WTC11 (cell line): ENCODE measurements at regions not wholly inside any gene's neighbourhood (a gene's known extent, or its start where the extent isn't known, plus 50 kb on each side); places are given as distances from the start of the nearest gene placed in this dataset.
A peak's percentile ranks its signal among the peaks of the same experiment; 100 is the strongest.

Experiments used
- ATAC-seq: fragments of 200-7000 bp; cut with Tn5 transposase; 2 replicates; pipeline ENCODE4 v1.10.0; 2021; ENCODE audit warnings: mild to moderate bottlenecking, moderate library complexity
- CTCF ChIA-PET: fragments of 300-600 bp; sonication (Branson Sonifier 250); formaldehyde crosslinking; loops from one replicate; lab custom pipeline; 2021; ENCODE audit warnings: antibody characterized with exemption; lab: Charles Lee
- POLR2A ChIA-PET: fragments of 350-600 bp; sonication (Branson Sonifier 250); formaldehyde crosslinking; loops from one replicate; lab custom pipeline; 2021; ENCODE audit warnings: antibody characterized with exemption; lab: Charles Lee
- DNase-seq: peaks from one replicate; pipeline ENCODE4 v3.0.0; 2021; ENCODE audit warnings: low spot score
- H3K27ac Mint-ChIP-seq: 2 replicates; pipeline ENCODE4 v1.8.0; 2021; ENCODE audit warnings: mixed read lengths
- H3K27me3 Mint-ChIP-seq: 2 replicates; pipeline ENCODE4 v1.8.0; 2021; ENCODE audit warnings: low read depth, mild to moderate bottlenecking, moderate library complexity, mixed read lengths
- H3K36me3 Mint-ChIP-seq: 2 replicates; pipeline ENCODE4 v1.8.0; 2021; ENCODE audit warnings: mixed read lengths
- H3K4me1 Mint-ChIP-seq: 2 replicates; pipeline ENCODE4 v1.8.0; 2022; ENCODE audit warnings: mixed read lengths
- H3K4me3 Mint-ChIP-seq: 2 replicates; pipeline ENCODE4 v1.8.0; 2021; ENCODE audit warnings: mild to moderate bottlenecking, moderate library complexity, mixed read lengths
- H3K9me3 Mint-ChIP-seq: 2 replicates; pipeline ENCODE4 v1.8.0; 2021; ENCODE audit warnings: mixed read lengths
- ARID4B ChIP-seq: sonication (generic); formaldehyde crosslinking; IDR thresholded peaks from 2 replicates; pipeline ENCODE4 v1.8.0; 2023; ENCODE audit warnings: missing genetic modification reagents, mild to moderate bottlenecking, borderline replicate concordance
- ATF2 ChIP-seq: sonication (generic); formaldehyde crosslinking; IDR thresholded peaks from 2 replicates; pipeline ENCODE4 v1.8.1; 2022; ENCODE audit warnings: low read depth, missing genetic modification reagents, borderline replicate concordance
- CBFB ChIP-seq: sonication (generic); formaldehyde crosslinking; IDR thresholded peaks from 2 replicates; pipeline ENCODE4 v1.8.1; 2022; ENCODE audit warnings: mild to moderate bottlenecking, low read depth, missing genetic modification reagents
- ELF4 ChIP-seq: sonication (generic); formaldehyde crosslinking; IDR thresholded peaks from 2 replicates; pipeline ENCODE4 v1.8.1; 2022; ENCODE audit warnings: low read depth, mild to moderate bottlenecking, moderate library complexity, missing genetic modification reagents
- FOXJ3 ChIP-seq: sonication (generic); formaldehyde crosslinking; IDR thresholded peaks from 2 replicates; pipeline ENCODE4 v1.9.0; 2021; ENCODE audit warnings: missing genetic modification reagents, mild to moderate bottlenecking, borderline replicate concordance
- FOXP1 ChIP-seq: sonication (generic); formaldehyde crosslinking; IDR thresholded peaks from 2 replicates; pipeline ENCODE4 v1.8.0; 2022; ENCODE audit warnings: missing genetic modification reagents, mild to moderate bottlenecking, moderate library complexity, borderline replicate concordance
- GRHL2 ChIP-seq: fragments of 250-450 bp; sonication (Bioruptor Pico); IDR thresholded peaks from 2 replicates; pipeline ENCODE4 v1.8.0; 2022; ENCODE audit warnings: mild to moderate bottlenecking, moderate library complexity; ENCODE audit not compliant: insufficient replicate concordance, severe bottlenecking
- HMGA2 ChIP-seq: fragments of 250-450 bp; sonication (Bioruptor Pico); IDR thresholded peaks from 2 replicates; pipeline ENCODE4 v1.4.0; 2021; ENCODE audit warnings: mild to moderate bottlenecking, moderate library complexity
- JAZF1 ChIP-seq: fragments of 250-450 bp; sonication (Bioruptor Pico); IDR thresholded peaks from 2 replicates; pipeline ENCODE4 v1.9.0; 2021; ENCODE audit warnings: moderate library complexity, mild to moderate bottlenecking, inconsistent platforms
- NFYB ChIP-seq: sonication (generic); formaldehyde crosslinking; conservative IDR thresholded peaks from 2 replicates; pipeline ENCODE4 v1.8.0; 2022; ENCODE audit warnings: low read depth, missing genetic modification reagents
- OVOL2 ChIP-seq: fragments of 250-450 bp; sonication (Bioruptor Pico); IDR thresholded peaks from 2 replicates; pipeline ENCODE4 v1.9.0; 2021; ENCODE audit warnings: mild to moderate bottlenecking, borderline replicate concordance
- RORB ChIP-seq: fragments of 250-450 bp; sonication (Bioruptor Pico); IDR thresholded peaks from 2 replicates; pipeline ENCODE4 v1.9.0; 2021; ENCODE audit warnings: mild to moderate bottlenecking
- SOX15 ChIP-seq: fragments of 250-450 bp; sonication (Bioruptor Pico); IDR thresholded peaks from 2 replicates; pipeline ENCODE4 v1.9.0; 2021; ENCODE audit warnings: mild to moderate bottlenecking
- SP1 ChIP-seq: sonication (generic); formaldehyde crosslinking; conservative IDR thresholded peaks from 2 replicates; pipeline ENCODE4 v1.8.1; 2022; ENCODE audit warnings: missing genetic modification reagents
- TP53 ChIP-seq: sonication (generic); formaldehyde crosslinking; IDR thresholded peaks from 2 replicates; pipeline ENCODE4 v1.8.1; 2023; ENCODE audit warnings: mild to moderate bottlenecking, missing genetic modification reagents
- ZNF219 ChIP-seq: sonication (generic); formaldehyde crosslinking; IDR thresholded peaks from 2 replicates; pipeline ENCODE4 v1.8.0; 2023; ENCODE audit warnings: missing genetic modification reagents, mild to moderate bottlenecking, borderline replicate concordance
- ZNF263 ChIP-seq: sonication (generic); formaldehyde crosslinking; IDR thresholded peaks from 2 replicates; pipeline ENCODE4 v1.8.1; 2022; ENCODE audit warnings: low read depth, mild to moderate bottlenecking, moderate library complexity, missing genetic modification reagents
- ZNF281 ChIP-seq: sonication (generic); formaldehyde crosslinking; IDR thresholded peaks from 2 replicates; pipeline ENCODE4 v1.8.0; 2023; ENCODE audit warnings: mild to moderate bottlenecking, missing genetic modification reagents
- ZNF512 ChIP-seq: sonication (generic); formaldehyde crosslinking; IDR thresholded peaks from 2 replicates; pipeline ENCODE4 v1.8.1; 2022; ENCODE audit warnings: missing genetic modification reagents, borderline replicate concordance

GRCh38 chr18:39403121-39403520 lies 1837.5 kb upstream of the CELF4 start:
- H3K9me3 Mint-ChIP-seq, result no peaks in the 10 kb centered on the region
- H3K4me1 Mint-ChIP-seq, result no peaks in the 10 kb centered on the region; the same call in 1 of the 2 replicates
- no peak overlapping the region for H3K4me3 Mint-ChIP-seq
- no peaks in the 10 kb centered on the region for H3K27me3 Mint-ChIP-seq
- no peak for DNase-seq
- no peak overlapping the region for H3K27ac Mint-ChIP-seq
- POLR2A ChIA-PET, result interaction anchor here (0.6 kb wide), 1 partner anchor 733 kb away, joined by 4 read pairs; no protein-coding TSS in a partner anchor
- ATAC-seq, result no peak
- no peaks in the 10 kb centered on the region for H3K36me3 Mint-ChIP-seq
- no peak for TF ChIP-seq ZNF281 (CRISPR knock-in tag)
- no peak for TF ChIP-seq SOX15 (CRISPR knock-in tag)
- CTCF ChIA-PET, result no interaction called here

- CTCF ChIA-PET, result no interaction called here
- Mint-ChIP-seq H3K4me3 (no peak overlapping the region), H3K27me3 (no peaks in the 10 kb centered on the region), H3K36me3 (peaks cover 12% of the 10 kb centered on the region), H3K4me1 (no peaks in the 10 kb centered on the region; the same call in 1 of the 2 replicates), H3K9me3 (peaks cover 13% of the 10 kb centered on the region), H3K27ac (no peak overlapping the region)
- POLR2A ChIA-PET, result no interaction called here
- DNase-seq (no peak), ATAC-seq (no peak)
- no peak for TF ChIP-seq NFYB (CRISPR knock-in tag)
- TF ChIP-seq TP53, result no peak
- TF ChIP-seq FOXP1 (CRISPR knock-in tag), result no peak
- no peak for TF ChIP-seq ELF4 (CRISPR knock-in tag)
- TF ChIP-seq SP1 (CRISPR knock-in tag), result no peak
- TF ChIP-seq ZNF219 (CRISPR knock-in tag), result no peak
- no peak for TF ChIP-seq ATF2 (CRISPR knock-in tag)
- no peak for TF ChIP-seq ZNF512 (CRISPR knock-in tag)
Observed at GRCh38 chr18:39399662-39400061, 1834.1 kb upstream of the CELF4 start.

- Mint-ChIP-seq H3K27me3 (no peaks in the 10 kb centered on the region), H3K4me1 (no peaks in the 10 kb centered on the region; the same call in 1 of the 2 replicates), H3K27ac (no peak overlapping the region), H3K4me3 (no peak overlapping the region), H3K9me3 (peaks cover 45% of the 10 kb centered on the region)
- peak; percentile 96 for TF ChIP-seq HMGA2 (CRISPR knock-in tag)
- TF ChIP-seq ZNF219 (CRISPR knock-in tag), result no peak
- TF ChIP-seq, all 79 proteins: peak for 1
- no peak for ATAC-seq
- no peak for DNase-seq
- H3K36me3 Mint-ChIP-seq, result peaks cover 28% of the 10 kb centered on the region
- POLR2A ChIA-PET, result no interaction called here
- CTCF ChIA-PET, result no interaction called here
Observed at GRCh38 chr18:39396168-39396567, 1830.6 kb upstream of the CELF4 start.

- no peaks in the 10 kb centered on the region for H3K27me3 Mint-ChIP-seq
- peaks cover 38% of the 10 kb centered on the region for H3K9me3 Mint-ChIP-seq
- ATAC-seq (peak; percentile 91), DNase-seq (peak; percentile 28)
- ChIA-PET POLR2A (no interaction called here), CTCF (no interaction called here)
- H3K4me1 Mint-ChIP-seq, result peaks cover 7% of the 10 kb centered on the region
- H3K36me3 Mint-ChIP-seq, result peaks cover 23% of the 10 kb centered on the region
- H3K4me3 Mint-ChIP-seq, result no peak overlapping the region
- no peak overlapping the region for H3K27ac Mint-ChIP-seq
- TF ChIP-seq ARID4B (CRISPR knock-in tag), result no peak
- no peak for TF ChIP-seq SOX15 (CRISPR knock-in tag)
- no peak for TF ChIP-seq GRHL2
- no peak for TF ChIP-seq FOXJ3 (CRISPR knock-in tag)
- no peak for TF ChIP-seq JAZF1 (CRISPR knock-in tag)
- TF ChIP-seq RORB (CRISPR knock-in tag), result no peak
- TF ChIP-seq CBFB (CRISPR knock-in tag), result no peak
- TF ChIP-seq FOXP1 (CRISPR knock-in tag), result no peak
- TF ChIP-seq OVOL2 (CRISPR knock-in tag), result no peak
- TF ChIP-seq ZNF263, result no peak
Observed at GRCh38 chr18:39389800-39390379, 1824.3 kb upstream of the CELF4 start.
